ENCODE measurements at regions not wholly inside any gene's neighbourhood (a gene's known extent, or its start where the extent isn't known, plus 50 kb on each side); places are given as distances from the start of the nearest gene placed in this dataset.

GRCh38 chr2:238971318-238972145 lies 123.6 kb downstream of the TWIST2 start:
- Mint-ChIP-seq H3K9me3 (peaks cover 14% of the 10 kb centered on the region), H3K4me3 (no peak overlapping the region), H3K27me3 (ENCODE audit: low read depth) (peaks cover 28% of the 10 kb centered on the region), H3K27ac (no peak overlapping the region), H3K36me3 (ENCODE audit: low read depth) (peaks cover 6% of the 10 kb centered on the region), H3K4me1 (peaks cover 39% of the 10 kb centered on the region)
- no peak for TF ChIP-seq CTCF (IDR thresholded peaks at IDR 0.05; ENCODE audit: unreplicated experiment in 3 of 3)

- H3K4me1 Mint-ChIP-seq = peaks cover 38% of the 10 kb centered on the region
- H3K4me3 Mint-ChIP-seq = no peak overlapping the region
- peaks cover 15% of the 10 kb centered on the region for H3K9me3 Mint-ChIP-seq
- peaks cover 6% of the 10 kb centered on the region for H3K36me3 Mint-ChIP-seq (ENCODE audit: low read depth)
- TF ChIP-seq CTCF (IDR thresholded peaks at IDR 0.05; ENCODE audit: unreplicated experiment in 3 of 3) = no peak
- peaks cover 25% of the 10 kb centered on the region for H3K27me3 Mint-ChIP-seq (ENCODE audit: low read depth)
- peak overlapping the region in 1 of 3 experiments; percentile 67 for H3K27ac Mint-ChIP-seq
These were observed 124.2 kb downstream of the TWIST2 start for GRCh38 chr2:238972146-238972445.

GRCh38 chr2:238973038-238973739 lies 125.3 kb downstream of the TWIST2 start:
- Mint-ChIP-seq H3K4me3 (peak overlapping the region in 1 of 3 experiments; percentile 26), H3K27me3 (ENCODE audit: low read depth) (peaks cover 15% of the 10 kb centered on the region), H3K9me3 (peaks cover 16% of the 10 kb centered on the region), H3K27ac (peak overlapping the region; percentile 64 to 71 (median 67)), H3K4me1 (peaks cover 34% of the 10 kb centered on the region), H3K36me3 (ENCODE audit: low read depth) (peaks cover 6% of the 10 kb centered on the region)
- TF ChIP-seq CTCF (IDR thresholded peaks at IDR 0.05; ENCODE audit: unreplicated experiment in 3 of 3) = no peak

DNA sequence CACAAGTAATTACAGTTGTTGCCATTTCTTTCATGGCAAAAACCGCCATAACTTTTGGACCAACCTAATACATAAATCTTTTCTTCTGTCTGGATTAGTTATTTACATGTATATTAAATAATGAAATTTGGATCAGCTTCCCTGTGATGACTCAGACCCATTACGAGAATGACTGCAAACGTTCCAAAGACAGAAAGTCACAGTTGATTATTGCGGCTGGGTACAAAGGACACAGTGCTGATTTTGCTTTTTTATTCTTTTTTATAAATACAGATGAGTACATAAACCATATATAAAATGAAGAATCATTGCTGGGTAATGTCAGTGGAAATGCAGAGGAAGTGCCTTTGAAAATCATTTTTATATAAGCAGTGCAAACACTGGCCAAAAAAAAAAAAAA lies 126.2 kb downstream of the TWIST2 start:
- no peak for TF ChIP-seq CTCF (IDR thresholded peaks at IDR 0.05; ENCODE audit: unreplicated experiment in 3 of 3)
- Mint-ChIP-seq H3K27ac (peak overlapping the region in 2 of 3 experiments; percentile 39 to 71), H3K4me1 (peaks cover 29% of the 10 kb centered on the region), H3K9me3 (peaks cover 18% of the 10 kb centered on the region), H3K4me3 (no peak overlapping the region), H3K27me3 (ENCODE audit: low read depth) (peaks cover 9% of the 10 kb centered on the region), H3K36me3 (ENCODE audit: low read depth) (peaks cover 6% of the 10 kb centered on the region)

DNA sequence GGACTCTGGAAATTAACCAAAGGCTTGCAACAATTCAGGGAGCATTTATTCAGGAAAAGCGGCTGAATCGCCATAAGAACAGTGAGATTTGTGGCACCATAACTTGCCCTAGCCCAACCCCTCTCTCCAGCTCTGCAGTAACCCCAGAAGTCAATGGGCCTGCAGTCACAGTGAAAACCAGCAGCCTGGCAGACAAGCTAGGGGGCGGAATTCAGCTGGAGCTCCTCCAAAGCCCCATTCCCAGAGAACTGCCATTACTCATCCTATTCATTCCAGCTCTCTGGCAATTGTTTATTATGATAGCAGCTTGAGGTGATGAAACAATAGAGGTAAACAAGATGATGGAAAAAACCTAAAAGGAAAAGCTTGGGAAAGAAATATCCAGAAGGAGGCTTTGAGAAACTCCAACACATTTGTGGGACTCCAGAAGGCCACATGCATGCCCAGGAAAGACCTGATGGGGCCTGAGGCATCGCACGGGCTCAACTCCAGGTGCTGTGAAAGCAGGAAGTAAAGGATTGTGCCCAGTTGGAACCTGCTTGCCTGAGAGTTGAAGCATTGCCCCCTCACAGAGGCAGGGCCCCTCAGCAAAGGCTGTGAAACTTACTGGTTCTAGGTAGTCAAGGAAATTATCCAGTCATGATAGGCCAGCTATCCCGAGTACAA lies 126.7 kb downstream of the TWIST2 start:
- Mint-ChIP-seq H3K27ac (peak overlapping the region in 2 of 3 experiments; percentile 39 to 71), H3K9me3 (peaks cover 23% of the 10 kb centered on the region), H3K4me1 (peaks cover 23% of the 10 kb centered on the region), H3K27me3 (ENCODE audit: low read depth) (peaks cover 4% of the 10 kb centered on the region), H3K4me3 (no peak overlapping the region), H3K36me3 (ENCODE audit: low read depth) (peaks cover 6% of the 10 kb centered on the region)
- no peak for TF ChIP-seq CTCF (IDR thresholded peaks at IDR 0.05; ENCODE audit: unreplicated experiment in 3 of 3)
